ENCODE measurements at regions not wholly inside any gene's neighbourhood (a gene's known extent, or its start where the extent isn't known, plus 50 kb on each side); places are given as distances from the start of the nearest gene placed in this dataset.

GRCh38 chr6:76681781-76682180 is 609.3 kb upstream of the IMPG1 start:
- TF ChIP-seq POLR2A (IDR thresholded peaks at IDR 0.05) (no peak), CTCF (IDR thresholded peaks at IDR 0.05) (no peak)
